ENCODE measurements at regions not wholly inside any gene's neighbourhood (a gene's known extent, or its start where the extent isn't known, plus 50 kb on each side); places are given as distances from the start of the nearest gene placed in this dataset.

DNA sequence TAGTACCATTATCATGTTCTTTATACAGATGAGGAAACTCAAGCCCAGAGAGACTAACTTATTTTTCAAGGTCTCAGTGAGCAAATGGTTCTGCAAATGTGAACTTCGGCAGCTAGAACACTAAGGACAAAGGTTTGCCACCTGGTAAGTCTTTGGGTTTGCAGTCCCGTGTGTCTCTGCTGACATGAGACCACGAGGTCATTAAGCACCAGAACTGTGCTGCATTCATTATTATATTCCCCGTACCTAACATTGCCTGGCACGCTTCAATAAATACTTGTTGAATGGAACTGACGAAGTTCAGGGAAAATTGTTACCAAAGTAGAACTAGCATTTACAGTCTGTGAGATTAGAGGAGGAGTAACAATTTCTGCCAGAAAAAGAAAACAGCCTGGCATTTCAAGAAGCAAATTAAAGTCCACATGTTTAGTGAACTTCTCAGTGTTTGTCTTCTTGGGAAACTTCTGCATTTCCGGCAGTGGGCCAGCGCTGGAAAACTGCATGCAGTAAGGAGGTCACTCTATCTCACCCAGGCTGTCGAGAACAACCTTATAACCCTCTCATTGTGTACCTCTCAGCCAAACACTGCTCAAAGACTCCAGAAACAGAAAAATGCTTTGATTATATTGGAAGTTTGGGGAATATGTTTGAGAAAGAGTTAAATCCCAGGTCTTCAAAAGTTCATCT lies 67.4 kb upstream of the CPEB2 start:
- Histone ChIP-seq H3K9me3 (ENCODE audit: control insufficient read depth, low read length) (no peaks in the 10 kb centered on the region), H3K4me3 (ENCODE audit: low read depth, low read length) (no peak overlapping the region), H2AFZ (no peak overlapping the region), H3K4me1 (no peaks in the 10 kb centered on the region), H3K79me2 (no peaks in the 10 kb centered on the region), H3K27ac (no peak overlapping the region), H3K36me3 (ENCODE audit: control insufficient read depth, insufficient read depth, low read length) (no peaks in the 10 kb centered on the region), H3K27me3 (ENCODE audit: control insufficient read depth, insufficient read depth, low read length) (no peaks in the 10 kb centered on the region), H3K4me2 (ENCODE audit: low read length) (no peak overlapping the region), H3K9ac (no peak overlapping the region)
- no peak for TF ChIP-seq CTCF (IDR thresholded peaks at IDR 0.05)

- Histone ChIP-seq H3K36me3 (ENCODE audit: control insufficient read depth, insufficient read depth, low read length) (no peaks in the 10 kb centered on the region), H3K9ac (no peak overlapping the region), H3K4me2 (ENCODE audit: low read length) (no peak overlapping the region), H3K27ac (no peak overlapping the region), H3K4me3 (ENCODE audit: low read depth, low read length) (no peak overlapping the region), H3K4me1 (no peaks in the 10 kb centered on the region), H3K9me3 (ENCODE audit: control insufficient read depth, low read length) (no peaks in the 10 kb centered on the region), H3K79me2 (no peaks in the 10 kb centered on the region), H3K27me3 (ENCODE audit: control insufficient read depth, insufficient read depth, low read length) (no peaks in the 10 kb centered on the region), H2AFZ (no peak overlapping the region)
- no peak for TF ChIP-seq CTCF (IDR thresholded peaks at IDR 0.05)
These were observed 58.5 kb upstream of the CPEB2 start for GRCh38 chr4:14943749-14944148.

- H3K4me1 ChIP-seq = no peaks in the 10 kb centered on the region
- no peaks in the 10 kb centered on the region for H3K9me3 ChIP-seq (ENCODE audit: control insufficient read depth, low read length)
- H3K79me2 ChIP-seq = no peaks in the 10 kb centered on the region
- no peaks in the 10 kb centered on the region for H3K36me3 ChIP-seq (ENCODE audit: control insufficient read depth, insufficient read depth, low read length)
- no peak overlapping the region for H3K4me3 ChIP-seq (ENCODE audit: low read depth, low read length)
- no peak for TF ChIP-seq CTCF (IDR thresholded peaks at IDR 0.05)
- H3K27me3 ChIP-seq (ENCODE audit: control insufficient read depth, insufficient read depth, low read length) = no peaks in the 10 kb centered on the region
- H3K9ac ChIP-seq = no peak overlapping the region
- no peak overlapping the region for H2AFZ ChIP-seq
- H3K4me2 ChIP-seq (ENCODE audit: low read length) = no peak overlapping the region
- no peak overlapping the region for H3K27ac ChIP-seq
These were observed 49.9 kb upstream of the CPEB2 start for GRCh38 chr4:14952352-14952751.
